ENCODE measurements at regions not wholly inside any gene's neighbourhood (a gene's known extent, or its start where the extent isn't known, plus 50 kb on each side); places are given as distances from the start of the nearest gene placed in this dataset.

GRCh38 chr4:29540439-29541102 is 1179.6 kb upstream of the PCDH7 start:
- TF ChIP-seq REST (IDR thresholded peaks at IDR 0.05; ENCODE audit: unreplicated experiment) (no peak), POLR2AphosphoS5 (IDR thresholded peaks at IDR 0.05; ENCODE audit: low read depth) (no peak), EZH2phosphoT487 (IDR thresholded peaks at IDR 0.05; ENCODE audit: unreplicated experiment) (no peak), CTCF (conservative IDR thresholded peaks at IDR 0.05; ENCODE audit: low read depth in 2 of 2) (no peak), ETS1 (IDR thresholded peaks at IDR 0.05) (no peak), EZH2 (IDR thresholded peaks at IDR 0.05; ENCODE audit: low read depth, unreplicated experiment) (no peak), STAT1 (IDR thresholded peaks at IDR 0.05; ENCODE audit: unreplicated experiment) (no peak), CREB1 (CRISPR knock-in tag; IDR thresholded peaks at IDR 0.05; ENCODE audit: low read depth) (no peak), JUNB (IDR thresholded peaks at IDR 0.05; ENCODE audit: unreplicated experiment) (no peak), ZNF331 (CRISPR knock-in tag; IDR thresholded peaks at IDR 0.05; ENCODE audit: low read depth) (no peak), ZNF114 (CRISPR knock-in tag; IDR thresholded peaks at IDR 0.05) (no peak), NANOG (IDR thresholded peaks at IDR 0.05; ENCODE audit: borderline replicate concordance) (no peak)
